Lung (tissue), 11 donors: ENCODE measurements at regions not wholly inside any gene's neighbourhood (a gene's known extent, or its start where the extent isn't known, plus 50 kb on each side); places are given as distances from the start of the nearest gene placed in this dataset.

Source experiments
- ATAC-seq: fragments of 200-7000 bp; cut with Tn5 transposase; one replicate; pipeline ENCODE4 v1.9.1; 2020; ENCODE audit warnings: moderate number of reproducible peaks; ENCODE audit not compliant: insufficient read depth, low FRiP score
- DNase-seq, 3 donors: peaks; one replicate each; pipeline ENCODE4 v3.0.0-alpha.2; 2013 to 2017
- H3K27ac ChIP-seq, 2 donors: one replicate each; pipeline ENCODE4 v1.5.1; 2013; ENCODE audit warnings: mild to moderate bottlenecking in 2 of 2, moderate library complexity in 2 of 2, control low read depth in 1 of 2, inconsistent platforms in 1 of 2, low read depth in 1 of 2, low read length in 1 of 2
- H3K27me3 ChIP-seq, 3 donors: one replicate each; pipeline ENCODE4 v1.5.1; 2013; ENCODE audit warnings: low read length in 2 of 3; ENCODE audit not compliant: control insufficient read depth in 3 of 3, insufficient read depth in 3 of 3
- H3K36me3 ChIP-seq, 4 donors: one replicate each; pipeline ENCODE4 v1.5.1; 2013; ENCODE audit warnings: low read length in 4 of 4, mild to moderate bottlenecking in 1 of 4, moderate library complexity in 1 of 4; ENCODE audit not compliant: control insufficient read depth in 4 of 4, insufficient read depth in 4 of 4
- H3K4me1 ChIP-seq, 5 donors: one replicate each; pipeline ENCODE4 v1.5.1; 2013; ENCODE audit warnings: low read length in 5 of 5, mild to moderate bottlenecking in 2 of 5, moderate library complexity in 1 of 5; ENCODE audit not compliant: control insufficient read depth in 5 of 5, insufficient read depth in 5 of 5
- H3K4me3 ChIP-seq: one replicate; pipeline ENCODE4 v1.5.1; 2013; ENCODE audit warnings: mild to moderate bottlenecking, control low read depth, moderate library complexity
- H3K9ac ChIP-seq, 2 donors: one replicate each; pipeline ENCODE4 v1.5.1; 2013; ENCODE audit warnings: low read length in 2 of 2, control low read depth in 1 of 2; ENCODE audit not compliant: insufficient read depth in 1 of 2
- H3K9me3 ChIP-seq, 4 donors: one replicate each; pipeline ENCODE4 v1.5.1; 2013; ENCODE audit warnings: low read length in 3 of 4, mild to moderate bottlenecking in 1 of 4, moderate library complexity in 1 of 4; ENCODE audit not compliant: control insufficient read depth in 4 of 4, insufficient read depth in 3 of 4
- CTCF ChIP-seq: IDR thresholded peaks from 2 replicates; pipeline ENCODE4 v1.5.1; 2012; ENCODE audit warnings: mild to moderate bottlenecking; ENCODE audit errors: control extremely low read depth, extremely low read depth
- WGBS, 2 donors: extraction: QIAGEN DNeasy Blood & Tissue Kit; methylation state at CpG; one replicate each; pipeline ENCODE4 v1.1.7; 2013; 5-methylcytosine and 5-hydroxymethylcytosine counted together
- donor health status: control.
- donor health status: control.
- donor health status: Bipolar disorder and iron deficiency.
- donor health status: healthy.
- donor health status: DM: yes; HTN: yes; CAD: no.

DNA sequence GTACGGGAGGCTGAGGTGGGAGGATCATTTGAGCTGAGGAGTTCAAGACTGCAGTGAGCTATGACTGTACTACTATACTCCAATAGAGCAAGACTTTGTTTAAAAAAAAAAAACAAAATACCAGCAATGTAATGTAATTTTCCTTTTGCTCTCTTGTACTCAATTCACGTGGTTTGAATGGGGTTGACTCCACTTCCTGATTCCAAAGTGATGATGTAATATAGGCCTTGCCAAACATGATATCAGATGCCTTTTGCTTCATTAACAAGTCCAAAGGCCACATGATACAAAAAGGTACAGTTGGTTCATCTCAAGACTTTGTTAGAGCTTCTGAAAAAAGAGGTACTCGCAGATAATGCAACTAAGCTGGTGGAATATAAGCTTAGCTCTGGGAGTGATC lies 321.8 kb downstream of the ZEB2 start:
- H3K4me3 ChIP-seq, result no peak overlapping the region
- peaks cover 0 to 3% (median 0%) of the 10 kb centered on the region in 5 donors for H3K4me1 ChIP-seq
- no peaks in the 10 kb centered on the region for H3K9me3 ChIP-seq
- 60 to 62% methylated on average over 3 of the region's 3 CpGs for WGBS, 2 donors
- H3K9ac ChIP-seq, result no peak overlapping the region
- H3K27me3 ChIP-seq, result no peaks in the 10 kb centered on the region
- DNase-seq (peak in 2 of 3 donors; percentile 14 to 30), ATAC-seq (no peak)
- peaks cover 0 to 4% (median 0%) of the 10 kb centered on the region in 4 donors for H3K36me3 ChIP-seq
- H3K27ac ChIP-seq, result no peak overlapping the region
- no peak for TF ChIP-seq CTCF

GRCh38 chr2:144194326-144195071 lies 325.4 kb downstream of the ZEB2 start:
- no peak overlapping the region for H3K9ac ChIP-seq
- no peaks in the 10 kb centered on the region for H3K36me3 ChIP-seq
- no peaks in the 10 kb centered on the region for H3K27me3 ChIP-seq
- H3K4me1 ChIP-seq, result peaks cover 0 to 2% (median 0%) of the 10 kb centered on the region in 5 donors
- WGBS, 2 donors, result 92 to 98% methylated on average over 5 of the region's 5 CpGs
- TF ChIP-seq CTCF, result no peak
- H3K4me3 ChIP-seq, result no peak overlapping the region
- no peaks in the 10 kb centered on the region for H3K9me3 ChIP-seq
- DNase-seq (no peak), ATAC-seq (no peak)
- H3K27ac ChIP-seq, result no peak overlapping the region

DNA sequence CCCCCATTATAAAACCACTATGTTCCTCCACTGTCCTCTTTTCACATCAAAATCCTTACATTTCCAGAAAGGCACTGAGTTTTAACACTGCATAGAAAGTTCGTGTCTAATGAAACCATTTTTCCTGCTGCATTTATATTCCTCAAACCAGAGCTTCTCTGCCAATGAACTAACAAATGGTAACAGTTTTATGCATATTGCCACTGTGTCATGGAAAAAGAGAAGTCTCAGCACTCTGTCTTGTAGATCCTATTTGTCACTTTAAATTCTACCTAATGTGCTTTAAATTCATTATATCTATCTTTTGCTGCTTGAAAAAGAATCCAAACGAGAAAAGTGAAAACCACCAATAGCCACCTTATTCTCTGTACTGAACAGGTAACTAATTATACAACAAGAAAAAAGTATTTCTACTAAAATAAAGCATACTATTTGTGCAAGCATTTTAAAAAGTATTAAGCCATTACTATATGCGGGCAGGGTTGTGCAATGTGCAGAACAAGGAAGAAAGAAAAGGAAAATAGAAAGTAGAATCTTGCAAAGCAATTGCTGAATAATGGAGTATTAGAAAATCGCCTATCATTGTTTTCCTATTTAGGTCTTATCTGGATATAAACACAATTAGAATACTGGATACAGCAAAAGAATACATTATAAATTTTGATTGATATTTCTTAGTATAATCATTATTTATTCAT lies 328.9 kb downstream of the ZEB2 start:
- no peak for TF ChIP-seq CTCF
- ATAC-seq, result no peak

More for the DNA sequence above, 328.9 kb downstream of the ZEB2 start:
- no peaks in the 10 kb centered on the region for H3K27me3 ChIP-seq
- no peaks in the 10 kb centered on the region for H3K9me3 ChIP-seq
- no peaks in the 10 kb centered on the region for H3K36me3 ChIP-seq
- H3K27ac ChIP-seq, result no peak overlapping the region
- DNase-seq, result no peak
- no peaks in the 10 kb centered on the region for H3K4me1 ChIP-seq
- WGBS, 2 donors, result 62 to 78% methylated on average over 4 of the region's 4 CpGs
- no peak overlapping the region for H3K4me3 ChIP-seq
- no peak overlapping the region for H3K9ac ChIP-seq
